HL-60 (cell line): ENCODE measurements at regions not wholly inside any gene's neighbourhood (a gene's known extent, or its start where the extent isn't known, plus 50 kb on each side); places are given as distances from the start of the nearest gene placed in this dataset.

Experiments used
- DNase-seq, 2 experiments: peaks; one replicate each; pipeline ENCODE4 v3.0.0-alpha.2; 2010 to 2020; ENCODE audit warnings: low read depth in 1 of 2, low spot score in 1 of 2
- H3K27ac ChIP-seq: fragments of 250-450 bp; sonication (Bioruptor Pico); replicated peaks from 2 replicates; pipeline ENCODE4 v1.5.1; 2020; ENCODE audit warnings: mild to moderate bottlenecking, moderate library complexity
- H3K27me3 ChIP-seq: fragments of 250-450 bp; sonication (Bioruptor Pico); 2 replicates; pipeline ENCODE4 v1.5.1; 2021; ENCODE audit warnings: mild to moderate bottlenecking, moderate library complexity; ENCODE audit not compliant: insufficient read depth, poor library complexity, severe bottlenecking
- H3K4me3 ChIP-seq: replicated peaks from 2 replicates; pipeline ENCODE4 v1.5.1; 2011; ENCODE audit warnings: mild to moderate bottlenecking, control low read depth, low read length; ENCODE audit not compliant: insufficient read depth
- GABPA ChIP-seq: IDR thresholded peaks from 2 replicates; pipeline ENCODE4 v1.6.1; 2012; ENCODE audit warnings: low read depth
- POLR2AphosphoS5 ChIP-seq: IDR thresholded peaks from 2 replicates; pipeline ENCODE4 v1.6.1; 2012; ENCODE audit warnings: low read depth
- SPI1 ChIP-seq: IDR thresholded peaks from 2 replicates; pipeline ENCODE4 v1.6.1; 2012; ENCODE audit warnings: low read depth, mild to moderate bottlenecking, borderline replicate concordance
- TF ChIP-seq, protein P1 (sequence below): IDR thresholded peaks from 2 replicates; pipeline ENCODE4 v1.6.1; 2012; ENCODE audit warnings: low read depth; ENCODE audit not compliant: insufficient replicate concordance
- TF ChIP-seq, protein P2 (sequence below): IDR thresholded peaks from one replicate; pipeline ENCODE4 v1.5.1; 2011; ENCODE audit warnings: low read length, control low read depth, inconsistent platforms; ENCODE audit not compliant: insufficient read depth

DNA sequence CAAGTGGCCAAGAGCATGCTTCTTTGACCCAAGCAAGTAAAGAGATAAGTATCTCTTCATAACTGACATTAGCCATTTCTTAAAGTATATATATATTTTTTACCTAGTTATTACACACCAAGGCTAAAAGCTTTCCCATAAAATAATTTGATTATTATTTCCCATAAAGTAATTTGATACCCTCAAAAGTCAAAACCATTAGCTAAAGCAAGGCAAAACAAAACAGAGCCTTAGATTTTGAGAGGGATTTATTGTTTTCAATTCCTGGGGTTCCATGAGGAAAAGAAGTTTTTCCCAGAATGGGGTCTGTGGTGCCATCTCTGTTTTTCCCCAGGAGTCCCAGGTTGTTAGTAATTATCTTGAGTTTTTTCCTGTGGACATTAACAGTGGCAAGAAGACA is 125.5 kb upstream of the NUDT4 start:
- Histone ChIP-seq H3K4me3 (no peak overlapping the region), H3K27me3 (no peaks in the 10 kb centered on the region), H3K27ac (no peak overlapping the region)
- DNase-seq: no peak
- TF ChIP-seq SPI1: no peak
- TF ChIP-seq GABPA: no peak
- TF ChIP-seq, protein P1, sequence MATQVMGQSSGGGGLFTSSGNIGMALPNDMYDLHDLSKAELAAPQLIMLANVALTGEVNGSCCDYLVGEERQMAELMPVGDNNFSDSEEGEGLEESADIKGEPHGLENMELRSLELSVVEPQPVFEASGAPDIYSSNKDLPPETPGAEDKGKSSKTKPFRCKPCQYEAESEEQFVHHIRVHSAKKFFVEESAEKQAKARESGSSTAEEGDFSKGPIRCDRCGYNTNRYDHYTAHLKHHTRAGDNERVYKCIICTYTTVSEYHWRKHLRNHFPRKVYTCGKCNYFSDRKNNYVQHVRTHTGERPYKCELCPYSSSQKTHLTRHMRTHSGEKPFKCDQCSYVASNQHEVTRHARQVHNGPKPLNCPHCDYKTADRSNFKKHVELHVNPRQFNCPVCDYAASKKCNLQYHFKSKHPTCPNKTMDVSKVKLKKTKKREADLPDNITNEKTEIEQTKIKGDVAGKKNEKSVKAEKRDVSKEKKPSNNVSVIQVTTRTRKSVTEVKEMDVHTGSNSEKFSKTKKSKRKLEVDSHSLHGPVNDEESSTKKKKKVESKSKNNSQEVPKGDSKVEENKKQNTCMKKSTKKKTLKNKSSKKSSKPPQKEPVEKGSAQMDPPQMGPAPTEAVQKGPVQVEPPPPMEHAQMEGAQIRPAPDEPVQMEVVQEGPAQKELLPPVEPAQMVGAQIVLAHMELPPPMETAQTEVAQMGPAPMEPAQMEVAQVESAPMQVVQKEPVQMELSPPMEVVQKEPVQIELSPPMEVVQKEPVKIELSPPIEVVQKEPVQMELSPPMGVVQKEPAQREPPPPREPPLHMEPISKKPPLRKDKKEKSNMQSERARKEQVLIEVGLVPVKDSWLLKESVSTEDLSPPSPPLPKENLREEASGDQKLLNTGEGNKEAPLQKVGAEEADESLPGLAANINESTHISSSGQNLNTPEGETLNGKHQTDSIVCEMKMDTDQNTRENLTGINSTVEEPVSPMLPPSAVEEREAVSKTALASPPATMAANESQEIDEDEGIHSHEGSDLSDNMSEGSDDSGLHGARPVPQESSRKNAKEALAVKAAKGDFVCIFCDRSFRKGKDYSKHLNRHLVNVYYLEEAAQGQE: no peak
- TF ChIP-seq, protein P2, sequence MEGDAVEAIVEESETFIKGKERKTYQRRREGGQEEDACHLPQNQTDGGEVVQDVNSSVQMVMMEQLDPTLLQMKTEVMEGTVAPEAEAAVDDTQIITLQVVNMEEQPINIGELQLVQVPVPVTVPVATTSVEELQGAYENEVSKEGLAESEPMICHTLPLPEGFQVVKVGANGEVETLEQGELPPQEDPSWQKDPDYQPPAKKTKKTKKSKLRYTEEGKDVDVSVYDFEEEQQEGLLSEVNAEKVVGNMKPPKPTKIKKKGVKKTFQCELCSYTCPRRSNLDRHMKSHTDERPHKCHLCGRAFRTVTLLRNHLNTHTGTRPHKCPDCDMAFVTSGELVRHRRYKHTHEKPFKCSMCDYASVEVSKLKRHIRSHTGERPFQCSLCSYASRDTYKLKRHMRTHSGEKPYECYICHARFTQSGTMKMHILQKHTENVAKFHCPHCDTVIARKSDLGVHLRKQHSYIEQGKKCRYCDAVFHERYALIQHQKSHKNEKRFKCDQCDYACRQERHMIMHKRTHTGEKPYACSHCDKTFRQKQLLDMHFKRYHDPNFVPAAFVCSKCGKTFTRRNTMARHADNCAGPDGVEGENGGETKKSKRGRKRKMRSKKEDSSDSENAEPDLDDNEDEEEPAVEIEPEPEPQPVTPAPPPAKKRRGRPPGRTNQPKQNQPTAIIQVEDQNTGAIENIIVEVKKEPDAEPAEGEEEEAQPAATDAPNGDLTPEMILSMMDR: no peak
- TF ChIP-seq POLR2AphosphoS5: no peak

DNA sequence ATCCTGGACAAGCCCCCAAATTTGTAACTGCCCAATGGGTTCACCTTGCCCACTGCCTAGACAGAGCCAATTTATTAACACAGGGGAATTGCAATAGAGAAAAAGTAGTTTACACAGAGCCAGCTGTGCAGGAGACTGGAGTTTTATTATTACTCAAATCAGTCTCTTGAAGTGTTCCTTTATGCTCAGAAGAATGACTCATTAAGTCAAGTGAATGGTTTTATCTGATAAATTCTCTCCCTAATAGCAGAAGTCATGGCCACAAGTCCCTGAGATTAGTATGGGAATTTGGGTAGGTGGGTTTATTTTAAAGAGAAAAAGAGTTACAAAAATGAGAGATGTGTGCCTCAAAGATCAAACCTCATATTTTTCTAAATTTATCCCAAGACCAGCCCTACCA is 122.8 kb upstream of the NUDT4 start:
- TF ChIP-seq, protein P2: no peak
- TF ChIP-seq SPI1 (no peak), GABPA (no peak), POLR2AphosphoS5 (no peak)
- TF ChIP-seq, protein P1: no peak
- H3K27me3 ChIP-seq: no peaks in the 10 kb centered on the region
- DNase-seq: no peak
- H3K27ac ChIP-seq: no peak overlapping the region
- H3K4me3 ChIP-seq: no peak overlapping the region

DNA sequence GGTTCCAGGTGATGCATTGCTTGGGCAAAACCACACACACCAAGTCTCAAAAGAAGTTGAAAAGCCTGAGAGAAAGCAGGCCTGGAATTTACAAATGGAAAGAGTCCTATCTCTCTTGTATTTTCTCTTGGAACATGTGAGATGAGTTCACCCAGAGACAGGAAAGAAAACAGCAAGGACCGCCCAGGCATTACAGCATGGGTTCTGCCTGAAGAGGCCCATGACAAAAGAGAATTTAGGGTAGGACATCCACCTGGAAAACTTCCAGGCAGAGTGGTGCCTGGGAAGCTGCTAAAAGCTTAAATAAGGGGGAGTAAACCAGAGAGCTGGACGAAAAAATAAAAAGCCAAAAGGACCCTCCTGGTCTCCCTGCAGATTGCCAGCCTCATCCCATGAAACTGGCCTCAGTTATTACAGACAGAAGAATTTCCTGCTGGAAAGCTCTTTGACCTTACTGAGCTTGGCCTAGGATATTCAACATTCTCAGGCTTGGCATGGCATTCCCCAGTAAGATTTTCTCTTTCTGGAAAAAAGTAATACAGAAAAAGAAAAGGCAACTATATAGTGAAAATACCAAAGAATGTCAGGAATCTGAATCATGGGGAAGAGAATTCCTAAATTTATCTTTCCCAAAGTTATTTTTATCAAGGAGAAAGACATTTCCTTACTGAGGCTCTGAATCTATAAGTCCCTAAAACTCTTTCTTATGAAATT is 121.3 kb upstream of the NUDT4 start:
- no peak for DNase-seq
- no peak overlapping the region for H3K27ac ChIP-seq
- no peaks in the 10 kb centered on the region for H3K27me3 ChIP-seq
- H3K4me3 ChIP-seq: no peak overlapping the region
- TF ChIP-seq POLR2AphosphoS5 (no peak), SPI1 (no peak), GABPA (no peak)
- TF ChIP-seq, protein P2: no peak
- TF ChIP-seq, protein P1: no peak
